DND-41 (cell line): ENCODE measurements at regions not wholly inside any gene's neighbourhood (a gene's known extent, or its start where the extent isn't known, plus 50 kb on each side); places are given as distances from the start of the nearest gene placed in this dataset.
"Not testable (repeated sequence)": the region's sequence is repeated elsewhere in the genome, so short reads cannot be mapped to it uniquely, and the experiment has no call there.

Experiments
- ATAC-seq: fragments of 200-7000 bp; cut with Tn5 transposase; 3 replicates; pipeline ENCODE4 v1.9.1; 2021; ENCODE audit warnings: low read depth; ENCODE audit not compliant: insufficient read depth
- DNase-seq: peaks from one replicate; pipeline ENCODE4 v3.0.0-alpha.2; 2020
- H2AFZ ChIP-seq: 2 replicates; pipeline ENCODE4 v1.6.0; 2012; ENCODE audit warnings: low read depth, low read length
- H3K27ac ChIP-seq: 2 replicates; pipeline ENCODE4 v1.5.1; 2012; ENCODE audit warnings: low read length, inconsistent platforms
- H3K27me3 ChIP-seq: fragments of 200-600 bp; sonication (generic); 2 replicates; pipeline ENCODE4 v1.6.0; 2012; ENCODE audit warnings: low read length, mild to moderate bottlenecking, inconsistent platforms; ENCODE audit not compliant: insufficient read depth, poor library complexity
- H3K36me3 ChIP-seq: 2 replicates; pipeline ENCODE4 v1.5.1; 2012; ENCODE audit warnings: low read length, inconsistent platforms; ENCODE audit not compliant: insufficient read depth
- H3K4me1 ChIP-seq: 2 replicates; pipeline ENCODE4 v1.5.1; 2012; ENCODE audit warnings: mild to moderate bottlenecking, low read length; ENCODE audit not compliant: insufficient read depth
- H3K4me2 ChIP-seq: 2 replicates; pipeline ENCODE4 v1.6.0; 2012; ENCODE audit warnings: mild to moderate bottlenecking, moderate library complexity, low read length, inconsistent platforms; ENCODE audit not compliant: insufficient read depth
- H3K4me3 ChIP-seq, 2 experiments: fragments of 200-600 bp in 1 of 2; shearing (Covaris generic) in 1 of 2; 2 replicates each; pipeline ENCODE4 v1.5.1; 2012 to 2016; ENCODE audit warnings: inconsistent platforms in 2 of 2, low read length in 2 of 2, mild to moderate bottlenecking in 2 of 2, low read depth in 1 of 2, moderate library complexity in 1 of 2
- H3K79me2 ChIP-seq: 2 replicates; pipeline ENCODE4 v1.6.0; 2012; ENCODE audit warnings: low read length, inconsistent platforms; ENCODE audit not compliant: insufficient read depth
- H3K9ac ChIP-seq: 2 replicates; pipeline ENCODE4 v1.6.0; 2012; ENCODE audit warnings: low read depth, mild to moderate bottlenecking, inconsistent platforms, low read length, moderate library complexity
- H3K9me3 ChIP-seq: 2 replicates; pipeline ENCODE4 v1.5.1; 2012; ENCODE audit warnings: low read length, moderate library complexity, mild to moderate bottlenecking, inconsistent platforms; ENCODE audit not compliant: insufficient read depth, severe bottlenecking
- H4K20me1 ChIP-seq: 2 replicates; pipeline ENCODE4 v1.6.0; 2012; ENCODE audit warnings: low read length; ENCODE audit not compliant: insufficient read depth
- EZH2 ChIP-seq: IDR thresholded peaks from 3 replicates; pipeline ENCODE4 v1.6.1; 2012; ENCODE audit warnings: borderline replicate concordance, low read depth, mild to moderate bottlenecking, moderate library complexity, low read length, inconsistent platforms; ENCODE audit not compliant: severe bottlenecking
- TF ChIP-seq, protein P1 (sequence below): IDR thresholded peaks from 2 replicates; pipeline ENCODE4 v1.5.1; 2012; ENCODE audit warnings: borderline replicate concordance, low read length, moderate library complexity, mild to moderate bottlenecking; ENCODE audit not compliant: poor library complexity, severe bottlenecking; ENCODE audit errors: extremely low read depth

DNA sequence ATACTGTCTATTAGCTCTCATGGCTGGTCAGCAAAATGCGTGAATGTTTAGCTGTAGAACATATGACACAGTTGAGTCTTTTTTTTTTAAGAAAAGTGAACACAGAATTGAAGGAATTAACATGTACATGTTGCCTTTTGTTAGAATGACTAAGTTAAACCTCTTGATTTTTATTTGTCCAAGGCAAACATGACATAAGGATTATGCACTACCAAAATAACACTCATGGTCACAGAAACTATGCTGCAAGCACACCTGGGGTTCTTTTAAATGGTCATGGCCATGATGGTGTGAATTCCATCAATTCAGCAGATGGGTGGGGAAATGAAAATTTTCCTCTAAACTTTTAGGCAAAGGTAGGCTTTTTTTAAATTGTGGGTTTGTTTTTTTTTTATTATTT, 80.1 kb upstream of the CXCL13 start:
- ATAC-seq, result no peak

DNA sequence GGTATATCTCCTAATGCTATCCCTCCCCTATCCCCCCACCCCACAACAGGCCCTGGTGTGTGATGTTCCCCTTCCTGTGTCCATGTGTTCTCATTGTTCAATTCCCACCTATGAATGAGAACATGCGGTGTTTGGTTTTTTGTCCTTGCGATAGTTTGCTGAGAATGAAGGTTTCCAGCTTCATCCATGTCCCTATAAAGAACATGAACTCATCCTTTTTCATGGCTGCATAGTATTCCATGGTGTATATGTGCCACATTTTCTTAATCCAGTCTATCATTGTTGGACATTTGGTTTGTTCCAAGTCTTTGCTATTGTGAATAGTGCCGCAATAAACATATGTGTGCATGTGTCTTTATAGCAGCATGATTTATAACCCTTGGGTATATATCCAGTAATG, 77.7 kb upstream of the CXCL13 start:
- not testable (repeated sequence) for H3K79me2 ChIP-seq, ATAC-seq, DNase-seq

More for the DNA sequence above, 80.1 kb upstream of the CXCL13 start:
- Histone ChIP-seq H2AFZ (no peak overlapping the region), H3K36me3 (no peaks in the 10 kb centered on the region), H4K20me1 (no peaks in the 10 kb centered on the region), H3K9ac (no peak overlapping the region), H3K79me2 (no peaks in the 10 kb centered on the region), H3K27ac (no peak overlapping the region), H3K4me2 (no peak overlapping the region), H3K27me3 (no peaks in the 10 kb centered on the region), H3K4me3 (no peak overlapping the region), H3K4me1 (no peaks in the 10 kb centered on the region), H3K9me3 (no peaks in the 10 kb centered on the region)
- DNase-seq, result no peak
- TF ChIP-seq, protein P1, sequence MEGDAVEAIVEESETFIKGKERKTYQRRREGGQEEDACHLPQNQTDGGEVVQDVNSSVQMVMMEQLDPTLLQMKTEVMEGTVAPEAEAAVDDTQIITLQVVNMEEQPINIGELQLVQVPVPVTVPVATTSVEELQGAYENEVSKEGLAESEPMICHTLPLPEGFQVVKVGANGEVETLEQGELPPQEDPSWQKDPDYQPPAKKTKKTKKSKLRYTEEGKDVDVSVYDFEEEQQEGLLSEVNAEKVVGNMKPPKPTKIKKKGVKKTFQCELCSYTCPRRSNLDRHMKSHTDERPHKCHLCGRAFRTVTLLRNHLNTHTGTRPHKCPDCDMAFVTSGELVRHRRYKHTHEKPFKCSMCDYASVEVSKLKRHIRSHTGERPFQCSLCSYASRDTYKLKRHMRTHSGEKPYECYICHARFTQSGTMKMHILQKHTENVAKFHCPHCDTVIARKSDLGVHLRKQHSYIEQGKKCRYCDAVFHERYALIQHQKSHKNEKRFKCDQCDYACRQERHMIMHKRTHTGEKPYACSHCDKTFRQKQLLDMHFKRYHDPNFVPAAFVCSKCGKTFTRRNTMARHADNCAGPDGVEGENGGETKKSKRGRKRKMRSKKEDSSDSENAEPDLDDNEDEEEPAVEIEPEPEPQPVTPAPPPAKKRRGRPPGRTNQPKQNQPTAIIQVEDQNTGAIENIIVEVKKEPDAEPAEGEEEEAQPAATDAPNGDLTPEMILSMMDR, result no peak
- TF ChIP-seq EZH2, result no peak

DNA sequence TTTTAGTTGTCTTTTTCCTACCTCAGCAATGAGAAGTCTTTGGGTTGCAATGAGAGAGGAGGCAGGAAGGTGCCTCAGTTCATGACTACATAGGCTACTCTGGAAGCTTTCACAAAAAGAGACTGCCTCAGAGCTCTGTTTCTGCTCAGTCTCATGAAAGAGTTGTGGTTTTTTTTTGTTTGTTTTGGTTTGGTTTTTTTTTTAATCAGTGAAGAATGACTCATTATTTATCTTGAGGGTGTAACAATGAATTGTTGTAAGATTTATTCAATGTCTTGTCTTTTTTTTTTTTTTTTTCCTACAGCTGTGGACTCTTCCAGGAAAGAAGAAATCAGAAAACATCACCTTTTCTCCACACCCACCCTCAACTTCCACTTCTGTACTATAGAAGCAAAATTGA, 67.5 kb upstream of the CXCL13 start:
- H3K4me3 ChIP-seq, result no peak overlapping the region
- no peaks in the 10 kb centered on the region for H3K4me1 ChIP-seq
- no peaks in the 10 kb centered on the region for H3K36me3 ChIP-seq
- DNase-seq (no peak), ATAC-seq (no peak)
- no peaks in the 10 kb centered on the region for H4K20me1 ChIP-seq
- no peak overlapping the region for H2AFZ ChIP-seq
- H3K27ac ChIP-seq, result no peak overlapping the region
- no peak overlapping the region for H3K9ac ChIP-seq
- no peaks in the 10 kb centered on the region for H3K79me2 ChIP-seq
- H3K27me3 ChIP-seq, result no peaks in the 10 kb centered on the region
- H3K4me2 ChIP-seq, result no peak overlapping the region
- H3K9me3 ChIP-seq, result no peaks in the 10 kb centered on the region
- no peak for TF ChIP-seq EZH2

More for the DNA sequence above, 77.7 kb upstream of the CXCL13 start:
- H2AFZ ChIP-seq, H3K9me3 ChIP-seq, H3K27ac ChIP-seq, H3K27me3 ChIP-seq, H3K4me2 ChIP-seq, H3K4me3 ChIP-seq, H3K9ac ChIP-seq, H3K4me1 ChIP-seq, H4K20me1 ChIP-seq, H3K36me3 ChIP-seq: not testable (repeated sequence)

DNA sequence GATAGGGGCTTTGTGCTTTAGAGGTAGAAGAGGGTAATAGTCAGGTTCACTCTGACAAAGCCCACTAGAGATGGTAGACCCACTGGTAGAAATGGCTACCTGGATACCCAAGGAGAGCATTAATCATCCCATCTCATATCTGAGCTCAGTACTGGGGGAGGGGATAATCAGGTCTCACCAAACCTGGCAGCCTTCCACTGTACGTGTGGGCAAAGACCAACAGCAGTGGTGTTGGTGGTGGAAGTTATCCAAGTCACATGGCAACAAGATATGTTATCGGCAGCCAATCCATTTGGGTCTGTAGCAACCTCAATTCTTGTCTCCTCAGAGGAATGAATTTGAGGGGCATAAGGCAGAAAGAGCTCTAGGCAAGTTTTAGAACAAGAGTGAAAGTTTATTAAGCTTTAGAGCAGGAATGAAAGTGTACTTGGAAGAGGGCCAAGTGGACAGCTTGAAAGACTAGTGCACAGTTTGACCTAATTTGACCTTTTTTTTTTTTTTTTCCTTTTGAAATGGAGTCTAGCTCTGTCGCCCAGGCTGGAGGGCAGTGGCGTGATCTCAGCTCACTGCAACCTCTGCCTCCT, 67.0 kb upstream of the CXCL13 start:
- no peaks in the 10 kb centered on the region for H3K36me3 ChIP-seq
- TF ChIP-seq, protein P1, result no peak
- no peak for TF ChIP-seq EZH2
- no peaks in the 10 kb centered on the region for H4K20me1 ChIP-seq
- H3K9me3 ChIP-seq, result no peaks in the 10 kb centered on the region
- no peak overlapping the region for H3K27ac ChIP-seq
- H2AFZ ChIP-seq, result no peak overlapping the region
- DNase-seq (no peak), ATAC-seq (no peak)
- H3K79me2 ChIP-seq, result no peaks in the 10 kb centered on the region
- no peaks in the 10 kb centered on the region for H3K27me3 ChIP-seq
- H3K4me2 ChIP-seq, result no peak overlapping the region
- no peak overlapping the region for H3K9ac ChIP-seq
- H3K4me1 ChIP-seq, result no peaks in the 10 kb centered on the region
- H3K4me3 ChIP-seq, result no peak overlapping the region
